Lower leg skin (tissue), 3 donors: ENCODE measurements at regions not wholly inside any gene's neighbourhood (a gene's known extent, or its start where the extent isn't known, plus 50 kb on each side); places are given as distances from the start of the nearest gene placed in this dataset.

Experiments
- CTCF ChIP-seq, 3 donors: fragments of 450-650 bp; IDR thresholded peaks; one replicate each; pipeline ENCODE4 v1.5.1; 2016; ENCODE audit warnings: antibody characterized with exemption in 3 of 3, mild to moderate bottlenecking in 3 of 3, moderate library complexity in 2 of 3
- POLR2A ChIP-seq, 2 donors: fragments of 450-650 bp; IDR thresholded peaks; one replicate each; pipeline ENCODE4 v1.6.1; 2016 to 2017; ENCODE audit warnings: antibody characterized with exemption in 2 of 2, mild to moderate bottlenecking in 1 of 2, moderate library complexity in 1 of 2

GRCh38 chr22:27483095-27483785 lies 318.3 kb downstream of the MN1 start:
- TF ChIP-seq CTCF (IDR thresholded peaks at IDR 0.05) (no peak), POLR2A (IDR thresholded peaks at IDR 0.05) (no peak)
